ENCODE measurements at regions not wholly inside any gene's neighbourhood (a gene's known extent, or its start where the extent isn't known, plus 50 kb on each side); places are given as distances from the start of the nearest gene placed in this dataset.

GRCh38 chr1:244165021-244165420 is 113.9 kb downstream of the ZBTB18 start:
- no peak for DNase-seq
- Histone ChIP-seq H3K4me1 (ENCODE audit: insufficient read depth) (no peaks in the 10 kb centered on the region), H3K27me3 (no peaks in the 10 kb centered on the region), H3K4me3 (no peak overlapping the region), H3K36me3 (no peaks in the 10 kb centered on the region), H3K27ac (no peak overlapping the region), H3K9me3 (no peaks in the 10 kb centered on the region)
- intact Hi-C loops (cut with DNase I): loop anchor here in 1 of 4 donors (2.0 kb wide), 1 partner anchor 64 kb away; no protein-coding TSS in a partner anchor
- no peak for TF ChIP-seq POLR2A (IDR thresholded peaks at IDR 0.05)
- no peak for TF ChIP-seq EP300 (IDR thresholded peaks at IDR 0.05)
- TF ChIP-seq CTCF (IDR thresholded peaks at IDR 0.05): no peak
- 93 to 96% (median 95%) methylated on average over 3 of the region's 3 CpGs for WGBS, 3 donors

- WGBS, 3 donors: 90 to 97% (median 96%) methylated on average over 2 of the region's 2 CpGs
- Histone ChIP-seq H3K4me1 (ENCODE audit: insufficient read depth) (no peaks in the 10 kb centered on the region), H3K9me3 (no peaks in the 10 kb centered on the region), H3K4me3 (no peak overlapping the region), H3K36me3 (no peaks in the 10 kb centered on the region), H3K27ac (no peak overlapping the region), H3K27me3 (no peaks in the 10 kb centered on the region)
- intact Hi-C loops (cut with DNase I): loop anchor here in 1 of 4 donors (2.0 kb wide), 1 partner anchor 65 kb away; no protein-coding TSS in a partner anchor
- DNase-seq: no peak
- TF ChIP-seq POLR2A (IDR thresholded peaks at IDR 0.05): no peak
- no peak for TF ChIP-seq EP300 (IDR thresholded peaks at IDR 0.05)
- TF ChIP-seq CTCF (IDR thresholded peaks at IDR 0.05): no peak
These were observed 114.6 kb downstream of the ZBTB18 start for GRCh38 chr1:244165701-244166100.

- 74 to 78% (median 75%) methylated on average over 7 of the region's 7 CpGs for WGBS, 3 donors
- Histone ChIP-seq H3K27me3 (no peaks in the 10 kb centered on the region), H3K36me3 (no peaks in the 10 kb centered on the region), H3K4me1 (ENCODE audit: insufficient read depth) (no peaks in the 10 kb centered on the region), H3K4me3 (no peak overlapping the region), H3K9me3 (no peaks in the 10 kb centered on the region), H3K27ac (no peak overlapping the region)
- no peak for DNase-seq
- no peak for TF ChIP-seq POLR2A (IDR thresholded peaks at IDR 0.05)
- TF ChIP-seq CTCF (IDR thresholded peaks at IDR 0.05): no peak
- TF ChIP-seq EP300 (IDR thresholded peaks at IDR 0.05): no peak
- intact Hi-C loops (cut with DNase I): no loop called here
These were observed 120.3 kb downstream of the ZBTB18 start for GRCh38 chr1:244171241-244171985.

GRCh38 chr1:244173240-244173639 is 122.2 kb downstream of the ZBTB18 start:
- no peaks in the 10 kb centered on the region for H3K4me1 ChIP-seq (ENCODE audit: insufficient read depth)
- TF ChIP-seq POLR2A (IDR thresholded peaks at IDR 0.05) (no peak), CTCF (IDR thresholded peaks at IDR 0.05) (no peak), EP300 (IDR thresholded peaks at IDR 0.05) (no peak)
- 64 to 66% (median 65%) methylated on average over 4 of the region's 4 CpGs for WGBS, 3 donors

More at GRCh38 chr1:244173240-244173639, 122.2 kb downstream of the ZBTB18 start:
- no peak for DNase-seq
- Histone ChIP-seq H3K4me3 (no peak overlapping the region), H3K36me3 (no peaks in the 10 kb centered on the region), H3K27me3 (no peaks in the 10 kb centered on the region), H3K27ac (no peak overlapping the region), H3K9me3 (no peaks in the 10 kb centered on the region)
- intact Hi-C loops (cut with DNase I): no loop called here

Data from ovary (tissue), 7 donors.